ENCODE measurements at regions not wholly inside any gene's neighbourhood (a gene's known extent, or its start where the extent isn't known, plus 50 kb on each side); places are given as distances from the start of the nearest gene placed in this dataset.

- TF ChIP-seq CTCF (IDR thresholded peaks at IDR 0.05; ENCODE audit: borderline replicate concordance, extremely low read depth, low read length, poor library complexity, severe bottlenecking) (no peak), EZH2 (IDR thresholded peaks at IDR 0.05; ENCODE audit: borderline replicate concordance, low read depth, low read length, severe bottlenecking) (no peak)
These were observed 117.8 kb upstream of the TWIST2 start for GRCh38 chr2:238730001-238730669.

Measured in DND-41 (cell line).